Hepatocyte (in vitro differentiated cells): ENCODE measurements at regions not wholly inside any gene's neighbourhood (a gene's known extent, or its start where the extent isn't known, plus 50 kb on each side); places are given as distances from the start of the nearest gene placed in this dataset.

Source experiments
- DNase-seq: peaks from one replicate; pipeline ENCODE4 v3.0.0-alpha.2; 2016; ENCODE audit warnings: low spot score
- H2AFZ ChIP-seq: fragments of 200-600 bp; sonication (generic); 2 replicates; pipeline ENCODE4 v1.6.0; 2016; ENCODE audit warnings: antibody characterized with exemption, mild to moderate bottlenecking
- H3K27ac ChIP-seq: fragments of 200-600 bp; sonication (generic); 2 replicates; pipeline ENCODE4 v1.5.1; 2016; ENCODE audit warnings: mild to moderate bottlenecking
- H3K27me3 ChIP-seq: fragments of 200-600 bp; sonication (generic); 2 replicates; pipeline ENCODE4 v1.6.1; 2016
- H3K36me3 ChIP-seq: fragments of 200-600 bp; sonication (generic); replicated peaks from 2 replicates; pipeline ENCODE4 v1.5.1; 2016; ENCODE audit warnings: low read depth; ENCODE audit not compliant: insufficient read depth
- H3K4me1 ChIP-seq: fragments of 200-600 bp; sonication (generic); 2 replicates; pipeline ENCODE4 v1.5.1; 2016; ENCODE audit warnings: mild to moderate bottlenecking, moderate library complexity; ENCODE audit not compliant: insufficient read depth
- H3K4me2 ChIP-seq: fragments of 200-600 bp; sonication (generic); 2 replicates; pipeline ENCODE4 v1.6.0; 2016
- H3K4me3 ChIP-seq: fragments of 200-600 bp; sonication (generic); 2 replicates; pipeline ENCODE4 v1.5.1; 2016; ENCODE audit warnings: mild to moderate bottlenecking
- H3K79me2 ChIP-seq: fragments of 200-600 bp; sonication (generic); 2 replicates; pipeline ENCODE4 v1.6.0; 2017; ENCODE audit warnings: mild to moderate bottlenecking
- H3K9me2 ChIP-seq: fragments of 200-600 bp; sonication (generic); replicated peaks from 2 replicates; pipeline ENCODE4 v1.6.0; 2017; ENCODE audit warnings: mild to moderate bottlenecking; ENCODE audit not compliant: insufficient read depth
- H3K9me3 ChIP-seq: fragments of 200-600 bp; sonication (generic); 2 replicates; pipeline ENCODE4 v1.5.1; 2016; ENCODE audit warnings: low read depth, mild to moderate bottlenecking
- H4K20me1 ChIP-seq: fragments of 200-600 bp; sonication (generic); 2 replicates; pipeline ENCODE4 v1.6.0; 2016; ENCODE audit warnings: mild to moderate bottlenecking; ENCODE audit not compliant: insufficient read depth, poor library complexity, severe bottlenecking
- CTCF ChIP-seq: fragments of 200-600 bp; sonication (generic); IDR thresholded peaks from 2 replicates; pipeline ENCODE4 v1.5.1; 2016; ENCODE audit warnings: antibody characterized with exemption, mild to moderate bottlenecking; ENCODE audit not compliant: poor library complexity
- EZH2 ChIP-seq: fragments of 200-600 bp; sonication (generic); IDR thresholded peaks from 2 replicates; pipeline ENCODE4 v1.6.1; 2016; ENCODE audit warnings: antibody characterized with exemption, mild to moderate bottlenecking, borderline replicate concordance
- EZH2phosphoT487 ChIP-seq: fragments of 200-600 bp; sonication (generic); IDR thresholded peaks from one replicate; pipeline ENCODE4 v1.6.1; 2018; ENCODE audit warnings: antibody characterized with exemption, mild to moderate bottlenecking, low read depth, moderate library complexity; ENCODE audit not compliant: unreplicated experiment, severe bottlenecking
- WGBS: methylation state at CpG from one replicate; pipeline ENCODE4 v1.1.6; 2016; ENCODE audit warnings: low lambda C conversion rate; ENCODE audit errors: missing lambda C conversion rate; 5-methylcytosine and 5-hydroxymethylcytosine counted together

GRCh38 chr4:159673221-159673620, 570.3 kb downstream of the RAPGEF2 start:
- H3K9me2 ChIP-seq, result no peaks in the 10 kb centered on the region
- no peak for DNase-seq
- H3K9me3 ChIP-seq, result no peaks in the 10 kb centered on the region
- H3K4me3 ChIP-seq, result no peak overlapping the region
- H3K27me3 ChIP-seq, result no peaks in the 10 kb centered on the region
- H3K36me3 ChIP-seq, result no peaks in the 10 kb centered on the region
- no peak overlapping the region for H3K27ac ChIP-seq
- H2AFZ ChIP-seq, result no peak overlapping the region
- no peaks in the 10 kb centered on the region for H3K79me2 ChIP-seq
- WGBS, result 89% methylated on average over 2 of the region's 2 CpGs
- H3K4me2 ChIP-seq, result no peak overlapping the region
- no peak for TF ChIP-seq EZH2
- TF ChIP-seq EZH2phosphoT487, result no peak
- no peak for TF ChIP-seq CTCF
- no peaks in the 10 kb centered on the region for H4K20me1 ChIP-seq
- H3K4me1 ChIP-seq, result no peaks in the 10 kb centered on the region

- Histone ChIP-seq H3K4me1 (no peaks in the 10 kb centered on the region), H3K9me2 (no peaks in the 10 kb centered on the region), H3K27me3 (no peaks in the 10 kb centered on the region), H2AFZ (no peak overlapping the region), H4K20me1 (no peaks in the 10 kb centered on the region), H3K36me3 (no peaks in the 10 kb centered on the region), H3K4me3 (no peak overlapping the region), H3K4me2 (no peak overlapping the region), H3K27ac (no peak overlapping the region), H3K79me2 (no peaks in the 10 kb centered on the region), H3K9me3 (no peaks in the 10 kb centered on the region)
- DNase-seq, result no peak
- TF ChIP-seq CTCF, result no peak
- no peak for TF ChIP-seq EZH2phosphoT487
- 85% methylated on average over 8 of the region's 8 CpGs for WGBS
These were observed 571.4 kb downstream of the RAPGEF2 start for GRCh38 chr4:159674241-159674640.

GRCh38 chr4:159677521-159677920, 574.6 kb downstream of the RAPGEF2 start:
- no peaks in the 10 kb centered on the region for H4K20me1 ChIP-seq
- H3K79me2 ChIP-seq, result no peaks in the 10 kb centered on the region
- no peak overlapping the region for H3K4me2 ChIP-seq
- H3K27me3 ChIP-seq, result no peaks in the 10 kb centered on the region
- no peaks in the 10 kb centered on the region for H3K36me3 ChIP-seq
- no peak for DNase-seq
- no peaks in the 10 kb centered on the region for H3K4me1 ChIP-seq
- H3K4me3 ChIP-seq, result no peak overlapping the region
- no peaks in the 10 kb centered on the region for H3K9me2 ChIP-seq
- WGBS, result 59% methylated on average over 1 of the region's 1 CpG
- no peaks in the 10 kb centered on the region for H3K9me3 ChIP-seq
- H2AFZ ChIP-seq, result no peak overlapping the region
- H3K27ac ChIP-seq, result no peak overlapping the region
- TF ChIP-seq CTCF, result no peak
- no peak for TF ChIP-seq EZH2phosphoT487
- TF ChIP-seq EZH2, result no peak

GRCh38 chr4:159682996-159683395, 580.1 kb downstream of the RAPGEF2 start:
- WGBS, result 91% methylated on average over 4 of the region's 4 CpGs
- no peaks in the 10 kb centered on the region for H3K36me3 ChIP-seq
- H3K9me3 ChIP-seq, result no peaks in the 10 kb centered on the region
- H3K79me2 ChIP-seq, result no peaks in the 10 kb centered on the region
- TF ChIP-seq EZH2phosphoT487 (no peak), EZH2 (no peak), CTCF (no peak)
- H4K20me1 ChIP-seq, result no peaks in the 10 kb centered on the region
- no peaks in the 10 kb centered on the region for H3K4me1 ChIP-seq
- no peak overlapping the region for H3K4me3 ChIP-seq
- no peak for DNase-seq
- H3K27me3 ChIP-seq, result no peaks in the 10 kb centered on the region
- H2AFZ ChIP-seq, result no peak overlapping the region
- H3K4me2 ChIP-seq, result no peak overlapping the region
- no peak overlapping the region for H3K27ac ChIP-seq
- H3K9me2 ChIP-seq, result no peaks in the 10 kb centered on the region
